ENCODE measurements at regions not wholly inside any gene's neighbourhood (a gene's known extent, or its start where the extent isn't known, plus 50 kb on each side); places are given as distances from the start of the nearest gene placed in this dataset.

DNA sequence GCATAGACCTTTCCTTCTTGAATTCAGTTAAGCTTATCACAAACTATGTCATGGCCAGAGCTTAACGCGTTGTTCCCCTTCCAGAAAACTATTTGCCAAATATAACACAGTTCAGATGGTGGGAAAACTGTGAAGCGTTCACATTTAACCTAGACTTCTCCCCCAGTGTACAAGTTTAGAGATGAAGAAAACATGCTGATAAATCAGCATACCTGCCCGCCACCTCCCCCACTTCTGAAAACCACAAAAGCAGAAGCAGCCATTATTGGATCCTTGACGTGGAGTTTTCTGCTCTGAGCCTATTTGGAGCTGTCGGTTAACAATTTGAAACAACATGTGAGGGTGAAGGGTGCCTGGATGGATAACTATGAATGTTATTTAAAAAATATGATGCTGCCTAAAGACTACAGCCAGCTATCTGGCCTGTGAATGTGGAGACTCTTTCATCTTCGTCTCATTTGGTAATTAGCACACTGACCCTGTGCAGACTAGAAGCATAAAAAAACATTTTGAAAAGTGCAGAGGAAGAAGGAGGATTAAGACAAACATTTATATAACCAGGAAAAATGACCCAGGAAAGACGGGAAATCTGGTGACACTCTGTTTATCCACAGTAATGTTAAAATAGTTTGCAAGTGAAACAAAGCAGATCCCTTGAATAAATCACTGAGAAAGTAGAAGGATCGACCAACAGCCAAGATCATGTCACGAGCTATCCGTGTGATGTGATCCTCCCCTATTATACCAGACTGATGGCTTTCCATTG is 408.2 kb downstream of the AEBP2 start:
- Histone ChIP-seq H3K27ac (ENCODE audit: low read depth, low read length) (peak overlapping the region; percentile 77), H3K9me3 (ENCODE audit: control insufficient read depth in 5 of 5, low read length in 5 of 5) (peaks cover 0 to 11% (median 5%) of the 10 kb centered on the region in 5 donors), H3K4me3 (ENCODE audit: low read depth in 1 of 5, low read length in 5 of 5) (peak overlapping the region in 2 of 5 donors; percentile 25 to 26), H3K36me3 (ENCODE audit: control insufficient read depth in 5 of 5, insufficient read depth in 5 of 5, low read length in 5 of 5) (no peaks in the 10 kb centered on the region), H3K27me3 (ENCODE audit: control insufficient read depth in 5 of 5, insufficient read depth in 4 of 5, low read length in 5 of 5) (no peaks in the 10 kb centered on the region), H3K4me1 (ENCODE audit: control insufficient read depth in 5 of 5, insufficient read depth in 5 of 5, low read length in 5 of 5) (peaks cover 0 to 14% (median 7%) of the 10 kb centered on the region in 5 donors), H3K9ac (ENCODE audit: low read length in 5 of 5) (peak overlapping the region in 1 of 5 donors; percentile 53)

DNA sequence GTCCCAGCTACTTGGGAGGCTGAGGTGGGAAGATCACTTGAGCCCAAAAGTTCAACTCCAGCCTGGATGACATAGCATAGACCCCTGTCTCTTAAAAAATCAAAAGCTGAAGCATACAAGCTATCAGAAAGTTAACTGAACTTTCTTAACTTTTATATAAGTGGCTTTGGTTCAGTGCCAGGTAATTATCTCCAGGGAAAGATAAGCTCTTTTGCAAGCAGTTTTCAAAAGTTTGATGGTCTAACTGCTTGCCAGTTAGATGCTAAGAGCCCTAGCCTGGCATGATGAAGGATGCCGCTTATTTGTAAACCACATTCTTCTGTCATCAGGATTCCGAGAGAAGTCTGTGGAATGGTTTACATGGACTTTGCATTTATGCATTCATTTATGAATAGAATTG is 409.1 kb downstream of the AEBP2 start:
- H3K9ac ChIP-seq (ENCODE audit: low read length in 5 of 5), result no peak overlapping the region
- no peak overlapping the region for H3K4me3 ChIP-seq (ENCODE audit: low read depth in 1 of 5, low read length in 5 of 5)
- H3K36me3 ChIP-seq (ENCODE audit: control insufficient read depth in 5 of 5, insufficient read depth in 5 of 5, low read length in 5 of 5), result no peaks in the 10 kb centered on the region
- peaks cover 0 to 11% (median 5%) of the 10 kb centered on the region in 5 donors for H3K9me3 ChIP-seq (ENCODE audit: control insufficient read depth in 5 of 5, low read length in 5 of 5)
- H3K27ac ChIP-seq (ENCODE audit: low read depth, low read length), result peak overlapping the region; percentile 77
- H3K27me3 ChIP-seq (ENCODE audit: control insufficient read depth in 5 of 5, insufficient read depth in 4 of 5, low read length in 5 of 5), result no peaks in the 10 kb centered on the region
- H3K4me1 ChIP-seq (ENCODE audit: control insufficient read depth in 5 of 5, insufficient read depth in 5 of 5, low read length in 5 of 5), result peaks cover 0 to 14% (median 7%) of the 10 kb centered on the region in 5 donors

DNA sequence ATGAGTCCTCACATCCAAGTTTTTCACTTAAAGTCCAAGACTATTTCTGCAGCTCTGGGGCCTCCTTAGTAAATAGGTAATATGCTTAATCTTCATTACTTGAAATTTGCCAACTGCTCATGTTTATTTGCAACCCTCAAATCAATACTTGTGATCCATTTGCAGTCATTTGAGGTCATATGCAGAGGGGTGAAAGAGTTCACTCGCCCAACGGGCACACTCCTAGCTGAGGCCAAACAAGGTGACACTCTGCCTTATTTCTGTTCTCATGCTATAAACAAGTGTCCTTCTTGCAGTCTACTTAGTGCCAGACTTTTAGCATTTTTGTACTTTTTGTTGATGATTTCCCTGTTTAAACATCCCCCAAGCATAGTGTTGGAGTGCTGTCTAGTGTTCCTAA is 409.9 kb downstream of the AEBP2 start:
- Histone ChIP-seq H3K9me3 (ENCODE audit: control insufficient read depth in 5 of 5, low read length in 5 of 5) (peaks cover 0 to 11% (median 5%) of the 10 kb centered on the region in 5 donors), H3K27me3 (ENCODE audit: control insufficient read depth in 5 of 5, insufficient read depth in 4 of 5, low read length in 5 of 5) (no peaks in the 10 kb centered on the region), H3K27ac (ENCODE audit: low read depth, low read length) (no peak overlapping the region), H3K36me3 (ENCODE audit: control insufficient read depth in 5 of 5, insufficient read depth in 5 of 5, low read length in 5 of 5) (no peaks in the 10 kb centered on the region), H3K4me1 (ENCODE audit: control insufficient read depth in 5 of 5, insufficient read depth in 5 of 5, low read length in 5 of 5) (peaks cover 0 to 14% (median 7%) of the 10 kb centered on the region in 5 donors), H3K4me3 (ENCODE audit: low read depth in 1 of 5, low read length in 5 of 5) (no peak overlapping the region), H3K9ac (ENCODE audit: low read length in 5 of 5) (no peak overlapping the region)

- Histone ChIP-seq H3K9me3 (ENCODE audit: control insufficient read depth in 5 of 5, low read length in 5 of 5) (peaks cover 0 to 11% (median 5%) of the 10 kb centered on the region in 5 donors), H3K27me3 (ENCODE audit: control insufficient read depth in 5 of 5, insufficient read depth in 4 of 5, low read length in 5 of 5) (no peaks in the 10 kb centered on the region), H3K9ac (ENCODE audit: low read length in 5 of 5) (no peak overlapping the region), H3K27ac (ENCODE audit: low read depth, low read length) (no peak overlapping the region), H3K36me3 (ENCODE audit: control insufficient read depth in 5 of 5, insufficient read depth in 5 of 5, low read length in 5 of 5) (no peaks in the 10 kb centered on the region), H3K4me3 (ENCODE audit: low read depth in 1 of 5, low read length in 5 of 5) (no peak overlapping the region), H3K4me1 (ENCODE audit: control insufficient read depth in 5 of 5, insufficient read depth in 5 of 5, low read length in 5 of 5) (peaks cover 0 to 14% (median 7%) of the 10 kb centered on the region in 5 donors)
Observed at GRCh38 chr12:19850346-19851065, 411.2 kb downstream of the AEBP2 start.

DNA sequence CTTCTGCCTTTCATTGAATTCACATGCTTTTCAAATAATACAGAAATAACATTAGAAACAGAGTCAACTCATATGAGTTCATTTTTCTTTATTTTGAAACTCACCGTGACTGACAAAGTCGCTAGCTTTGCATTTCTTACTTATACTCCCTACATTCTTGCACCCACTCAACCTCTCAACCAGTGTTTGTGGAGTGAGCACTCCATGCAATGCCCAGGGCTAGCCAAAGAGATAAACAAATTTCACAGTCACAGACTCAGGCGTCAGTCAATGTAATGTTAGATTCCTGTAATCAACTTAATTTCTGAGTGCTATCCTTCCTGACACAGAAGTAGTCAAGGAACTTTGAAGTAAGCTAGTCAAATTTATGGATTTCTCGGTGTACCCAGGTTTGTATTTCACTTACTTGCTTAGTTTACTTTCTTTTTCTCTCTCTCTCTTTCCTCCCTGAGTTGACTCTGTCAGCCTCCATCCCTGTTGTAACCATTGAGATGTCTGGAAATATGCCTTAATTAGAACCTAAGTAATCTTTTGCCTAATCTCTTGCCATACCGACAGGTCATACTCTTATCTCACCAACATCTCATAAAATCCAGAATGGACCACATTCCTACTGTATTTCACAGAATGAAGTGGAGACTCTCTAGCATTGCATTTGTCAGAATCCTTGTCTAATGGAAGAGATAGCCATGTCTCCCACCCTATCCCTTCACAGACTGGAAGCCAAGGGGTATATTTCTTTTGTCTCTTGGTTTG is 413.0 kb downstream of the AEBP2 start:
- Histone ChIP-seq H3K4me3 (ENCODE audit: low read depth in 1 of 5, low read length in 5 of 5) (no peak overlapping the region), H3K36me3 (ENCODE audit: control insufficient read depth in 5 of 5, insufficient read depth in 5 of 5, low read length in 5 of 5) (no peaks in the 10 kb centered on the region), H3K4me1 (ENCODE audit: control insufficient read depth in 5 of 5, insufficient read depth in 5 of 5, low read length in 5 of 5) (peaks cover 0 to 18% (median 3%) of the 10 kb centered on the region in 5 donors), H3K27ac (ENCODE audit: low read depth, low read length) (no peak overlapping the region), H3K27me3 (ENCODE audit: control insufficient read depth in 5 of 5, insufficient read depth in 4 of 5, low read length in 5 of 5) (no peaks in the 10 kb centered on the region), H3K9ac (ENCODE audit: low read length in 5 of 5) (no peak overlapping the region), H3K9me3 (ENCODE audit: control insufficient read depth in 5 of 5, low read length in 5 of 5) (peaks cover 0 to 11% (median 5%) of the 10 kb centered on the region in 5 donors)

DNA sequence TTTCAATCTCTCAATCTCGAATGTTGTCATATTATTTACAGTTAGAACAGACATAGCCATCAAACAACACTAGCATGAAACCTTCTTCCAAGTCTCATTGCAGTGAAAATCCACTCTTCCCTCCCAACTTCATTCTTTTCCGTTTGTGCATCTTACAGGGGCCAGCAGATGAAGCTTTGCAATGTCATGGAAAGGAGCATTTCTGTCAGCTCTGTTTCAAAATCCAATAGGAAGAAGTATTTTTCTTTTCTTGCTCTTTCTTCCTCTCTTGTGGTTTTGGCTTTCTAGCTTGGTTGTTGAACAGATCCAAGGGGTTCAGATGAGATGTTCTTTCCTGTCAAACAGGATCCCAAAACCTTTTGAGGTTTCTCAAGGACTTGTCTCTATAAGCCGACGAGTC is 416.6 kb downstream of the AEBP2 start:
- no peaks in the 10 kb centered on the region for H3K27me3 ChIP-seq (ENCODE audit: control insufficient read depth in 5 of 5, insufficient read depth in 4 of 5, low read length in 5 of 5)
- H3K9ac ChIP-seq (ENCODE audit: low read length in 5 of 5), result no peak overlapping the region
- H3K9me3 ChIP-seq (ENCODE audit: control insufficient read depth in 5 of 5, low read length in 5 of 5), result peaks cover 0 to 4% (median 0%) of the 10 kb centered on the region in 5 donors
- no peak overlapping the region for H3K27ac ChIP-seq (ENCODE audit: low read depth, low read length)
- no peak overlapping the region for H3K4me3 ChIP-seq (ENCODE audit: low read depth in 1 of 5, low read length in 5 of 5)
- no peaks in the 10 kb centered on the region for H3K36me3 ChIP-seq (ENCODE audit: control insufficient read depth in 5 of 5, insufficient read depth in 5 of 5, low read length in 5 of 5)
- peaks cover 0 to 11% (median 0%) of the 10 kb centered on the region in 5 donors for H3K4me1 ChIP-seq (ENCODE audit: control insufficient read depth in 5 of 5, insufficient read depth in 5 of 5, low read length in 5 of 5)

GRCh38 chr12:19856389-19856788 is 417.1 kb downstream of the AEBP2 start:
- no peak overlapping the region for H3K4me3 ChIP-seq (ENCODE audit: low read depth in 1 of 5, low read length in 5 of 5)
- no peaks in the 10 kb centered on the region for H3K27me3 ChIP-seq (ENCODE audit: control insufficient read depth in 5 of 5, insufficient read depth in 4 of 5, low read length in 5 of 5)
- no peak overlapping the region for H3K27ac ChIP-seq (ENCODE audit: low read depth, low read length)
- peaks cover 0 to 11% (median 0%) of the 10 kb centered on the region in 5 donors for H3K4me1 ChIP-seq (ENCODE audit: control insufficient read depth in 5 of 5, insufficient read depth in 5 of 5, low read length in 5 of 5)
- no peaks in the 10 kb centered on the region for H3K36me3 ChIP-seq (ENCODE audit: control insufficient read depth in 5 of 5, insufficient read depth in 5 of 5, low read length in 5 of 5)
- H3K9me3 ChIP-seq (ENCODE audit: control insufficient read depth in 5 of 5, low read length in 5 of 5), result peaks cover 0 to 4% (median 0%) of the 10 kb centered on the region in 5 donors
- no peak overlapping the region for H3K9ac ChIP-seq (ENCODE audit: low read length in 5 of 5)

- Histone ChIP-seq H3K9ac (ENCODE audit: low read length in 5 of 5) (no peak overlapping the region), H3K36me3 (ENCODE audit: control insufficient read depth in 5 of 5, insufficient read depth in 5 of 5, low read length in 5 of 5) (no peaks in the 10 kb centered on the region), H3K27ac (ENCODE audit: low read depth, low read length) (no peak overlapping the region), H3K27me3 (ENCODE audit: control insufficient read depth in 5 of 5, insufficient read depth in 4 of 5, low read length in 5 of 5) (no peaks in the 10 kb centered on the region), H3K4me1 (ENCODE audit: control insufficient read depth in 5 of 5, insufficient read depth in 5 of 5, low read length in 5 of 5) (peaks cover 0 to 11% (median 0%) of the 10 kb centered on the region in 5 donors), H3K9me3 (ENCODE audit: control insufficient read depth in 5 of 5, low read length in 5 of 5) (peaks cover 0 to 4% (median 0%) of the 10 kb centered on the region in 5 donors), H3K4me3 (ENCODE audit: low read depth in 1 of 5, low read length in 5 of 5) (no peak overlapping the region)
Observed at GRCh38 chr12:19857204-19857603, 417.9 kb downstream of the AEBP2 start.

DNA sequence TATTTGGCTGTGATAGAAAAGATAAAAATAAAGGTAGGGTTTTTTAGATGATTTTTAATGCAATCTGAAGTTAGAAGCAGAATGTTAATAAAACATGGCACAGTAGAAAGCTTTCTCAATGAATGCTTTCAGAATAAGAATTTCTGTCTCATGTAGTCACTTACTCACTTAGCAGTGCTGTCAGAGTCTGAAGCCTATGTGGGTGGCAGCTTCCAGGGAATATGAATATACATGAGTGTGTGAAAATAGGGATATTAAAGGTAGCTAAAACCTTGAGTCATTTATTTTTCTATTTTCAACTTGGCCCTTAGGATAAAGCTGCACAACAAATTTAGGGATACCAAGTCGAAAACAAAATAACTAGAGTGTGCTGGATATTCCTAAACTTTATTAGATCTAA is 427.9 kb downstream of the AEBP2 start:
- Histone ChIP-seq H3K4me3 (ENCODE audit: low read depth in 1 of 5, low read length in 5 of 5) (no peak overlapping the region), H3K9me3 (ENCODE audit: control insufficient read depth in 5 of 5, low read length in 5 of 5) (no peaks in the 10 kb centered on the region), H3K27me3 (ENCODE audit: control insufficient read depth in 5 of 5, insufficient read depth in 4 of 5, low read length in 5 of 5) (no peaks in the 10 kb centered on the region), H3K27ac (ENCODE audit: low read depth, low read length) (no peak overlapping the region), H3K4me1 (ENCODE audit: control insufficient read depth in 5 of 5, insufficient read depth in 5 of 5, low read length in 5 of 5) (no peaks in the 10 kb centered on the region), H3K9ac (ENCODE audit: low read length in 5 of 5) (no peak overlapping the region), H3K36me3 (ENCODE audit: control insufficient read depth in 5 of 5, insufficient read depth in 5 of 5, low read length in 5 of 5) (no peaks in the 10 kb centered on the region)

Measured in subcutaneous abdominal adipose tissue (tissue), 5 donors.